H9 (cell line): ENCODE measurements at regions not wholly inside any gene's neighbourhood (a gene's known extent, or its start where the extent isn't known, plus 50 kb on each side); places are given as distances from the start of the nearest gene placed in this dataset.

Experiments used
- DNase-seq: peaks from one replicate; pipeline ENCODE4 v3.0.0-alpha.2; 2017
- H2AFZ ChIP-seq: one replicate; pipeline ENCODE4 v1.6.1; 2013; ENCODE audit warnings: mild to moderate bottlenecking, low read length, control low read depth, moderate library complexity
- H2AK5ac ChIP-seq: 2 replicates; pipeline ENCODE4 v1.6.1; 2013; ENCODE audit warnings: low read length, control low read depth, mixed read lengths; ENCODE audit not compliant: insufficient read length
- H2BK120ac ChIP-seq: one replicate; pipeline ENCODE4 v1.6.1; 2013; ENCODE audit warnings: low read depth, mild to moderate bottlenecking, low read length, control low read depth, inconsistent platforms; ENCODE audit not compliant: poor library complexity, severe bottlenecking
- H2BK12ac ChIP-seq: 2 replicates; pipeline ENCODE4 v1.6.1; 2013; ENCODE audit warnings: low read length, control low read depth, mixed read lengths, low read depth; ENCODE audit not compliant: insufficient read length
- H2BK15ac ChIP-seq: 2 replicates; pipeline ENCODE4 v1.6.1; 2013; ENCODE audit warnings: low read depth, low read length, control low read depth
- H2BK20ac ChIP-seq: one replicate; pipeline ENCODE4 v1.6.1; 2013; ENCODE audit warnings: low read depth, mild to moderate bottlenecking, low read length, control low read depth, inconsistent platforms; ENCODE audit not compliant: poor library complexity, severe bottlenecking
- H2BK5ac ChIP-seq: 2 replicates; pipeline ENCODE4 v1.6.1; 2013; ENCODE audit warnings: low read length, control low read depth, mixed read lengths; ENCODE audit not compliant: insufficient read length
- H3K14ac ChIP-seq: 2 replicates; pipeline ENCODE4 v1.6.1; 2013; ENCODE audit warnings: low read length, control low read depth; ENCODE audit not compliant: insufficient read depth
- H3K18ac ChIP-seq: 2 replicates; pipeline ENCODE4 v1.6.1; 2013; ENCODE audit warnings: low read depth, mild to moderate bottlenecking, mixed read lengths, low read length, control low read depth; ENCODE audit not compliant: insufficient read length
- H3K23ac ChIP-seq: 2 replicates; pipeline ENCODE4 v1.6.1; 2013; ENCODE audit warnings: low read length, control low read depth, mixed read lengths, low read depth; ENCODE audit not compliant: insufficient read length
- H3K23me2 ChIP-seq: 2 replicates; pipeline ENCODE4 v1.6.1; 2013; ENCODE audit warnings: low read depth, mild to moderate bottlenecking, mixed read lengths, low read length, control low read depth; ENCODE audit not compliant: insufficient read length, poor library complexity, severe bottlenecking
- H3K27ac ChIP-seq: 2 replicates; pipeline ENCODE4 v1.5.1; 2013; ENCODE audit warnings: low read length, control low read depth, mixed read lengths, low read depth; ENCODE audit not compliant: insufficient read length
- H3K27me3 ChIP-seq: 2 replicates; pipeline ENCODE4 v1.6.1; 2013; ENCODE audit warnings: low read length, control low read depth, inconsistent platforms; ENCODE audit not compliant: insufficient read depth
- H3K4ac ChIP-seq: 2 replicates; pipeline ENCODE4 v1.6.1; 2013; ENCODE audit warnings: low read depth, mild to moderate bottlenecking, control low read depth, inconsistent platforms, low read length, moderate library complexity
- H3K4me1 ChIP-seq: 2 replicates; pipeline ENCODE4 v1.6.1; 2013; ENCODE audit warnings: low read length, control low read depth, inconsistent platforms; ENCODE audit not compliant: insufficient read depth
- H3K4me2 ChIP-seq: 2 replicates; pipeline ENCODE4 v1.6.1; 2013; ENCODE audit warnings: low read length, control low read depth, mixed read lengths; ENCODE audit not compliant: insufficient read length, insufficient read depth
- H3K56ac ChIP-seq: 2 replicates; pipeline ENCODE4 v1.6.1; 2013; ENCODE audit warnings: low read depth, mild to moderate bottlenecking, mixed read lengths, low read length, control low read depth; ENCODE audit not compliant: insufficient read length
- H3K79me1 ChIP-seq: 2 replicates; pipeline ENCODE4 v1.6.1; 2013; ENCODE audit warnings: low read depth, mild to moderate bottlenecking, moderate library complexity, low read length, control low read depth, inconsistent platforms; ENCODE audit not compliant: insufficient read depth, poor library complexity, severe bottlenecking
- H3K79me2 ChIP-seq: 2 replicates; pipeline ENCODE4 v1.6.1; 2013; ENCODE audit warnings: low read length, control low read depth, inconsistent platforms; ENCODE audit not compliant: insufficient read depth
- H3K9ac ChIP-seq: 2 replicates; pipeline ENCODE4 v1.6.1; 2013; ENCODE audit warnings: low read length, control low read depth, mixed read lengths; ENCODE audit not compliant: insufficient read length; ENCODE audit errors: extremely low read depth
- H3K9me3 ChIP-seq: one replicate; pipeline ENCODE4 v1.6.1; 2013; ENCODE audit warnings: low read depth, low read length, inconsistent platforms; ENCODE audit not compliant: control insufficient read depth
- H3T11ph ChIP-seq: one replicate; pipeline ENCODE4 v1.6.1; 2013; ENCODE audit warnings: mild to moderate bottlenecking, low read length, control low read depth, inconsistent platforms
- H4K20me1 ChIP-seq: one replicate; pipeline ENCODE4 v1.6.1; 2013; ENCODE audit not compliant: control insufficient read depth, insufficient read length, insufficient read depth
- H4K5ac ChIP-seq: 2 replicates; pipeline ENCODE4 v1.6.1; 2013; ENCODE audit warnings: low read depth, mild to moderate bottlenecking, mixed read lengths, low read length, control low read depth; ENCODE audit not compliant: insufficient read length
- H4K8ac ChIP-seq: replicated peaks from 2 replicates; pipeline ENCODE4 v1.6.1; 2013; ENCODE audit warnings: low read length, control low read depth, mixed read lengths, low read depth; ENCODE audit not compliant: insufficient read length
- H4K91ac ChIP-seq: 2 replicates; pipeline ENCODE4 v1.6.1; 2013; ENCODE audit warnings: low read depth, mild to moderate bottlenecking, moderate library complexity, mixed read lengths, low read length, control low read depth; ENCODE audit not compliant: insufficient read length
- H3K27ac Mint-ChIP-seq, 3 experiments: 2 replicates in 2 of 3; 3 replicates in 1 of 3; pipeline ENCODE4 v1.8.0; 2020 to 2021; ENCODE audit warnings: mixed read lengths in 3 of 3, mild to moderate bottlenecking in 1 of 3, moderate library complexity in 1 of 3
- H3K27me3 Mint-ChIP-seq: 2 replicates; pipeline ENCODE4 v1.8.0; 2021; ENCODE audit warnings: low read depth, mild to moderate bottlenecking, moderate library complexity, mixed read lengths
- H3K36me3 Mint-ChIP-seq, 3 experiments: 2 replicates in 2 of 3; 3 replicates in 1 of 3; pipeline ENCODE4 v1.8.0; 2020 to 2021; ENCODE audit warnings: low read depth in 3 of 3, mixed read lengths in 3 of 3; ENCODE audit not compliant: insufficient read depth in 1 of 3
- H3K4me1 Mint-ChIP-seq, 2 experiments: 2 replicates each; pipeline ENCODE4 v1.8.0; 2020; ENCODE audit warnings: mixed read lengths in 2 of 2
- H3K4me3 Mint-ChIP-seq, 2 experiments: 2 replicates in 1 of 2; 3 replicates in 1 of 2; pipeline ENCODE4 v1.8.0; 2020 to 2021; ENCODE audit warnings: mild to moderate bottlenecking in 2 of 2, mixed read lengths in 2 of 2, moderate library complexity in 1 of 2
- H3K9me3 Mint-ChIP-seq, 2 experiments: 2 replicates in 1 of 2; 3 replicates in 1 of 2; pipeline ENCODE4 v1.8.0; 2020; ENCODE audit warnings: mild to moderate bottlenecking in 2 of 2, mixed read lengths in 2 of 2, moderate library complexity in 1 of 2
- CTCF ChIP-seq: fragments of 200-600 bp; sonication (generic); conservative IDR thresholded peaks from 3 replicates; pipeline ENCODE4 v1.8.0; 2021; ENCODE audit warnings: antibody characterized with exemption, mild to moderate bottlenecking
- WGBS: extraction: QIAGEN DNeasy Blood & Tissue Kit; methylation state at CpG from one replicate; pipeline ENCODE4 v1.1.7; 2013; ENCODE audit warnings: missing lambda C conversion rate, low lambda C conversion rate, mixed read lengths; ENCODE audit not compliant: insufficient read length; ENCODE audit errors: extremely low coverage; 5-methylcytosine and 5-hydroxymethylcytosine counted together

GRCh38 chr4:66130042-66130441 lies 459.8 kb upstream of the EPHA5 start:
- H3K79me1 ChIP-seq = no peaks in the 10 kb centered on the region
- Mint-ChIP-seq H3K27me3 (no peaks in the 10 kb centered on the region), H3K4me3 (no peak overlapping the region), H3K4me1 (no peaks in the 10 kb centered on the region), H3K9me3 (no peaks in the 10 kb centered on the region), H3K36me3 (no peaks in the 10 kb centered on the region), H3K27ac (no peak overlapping the region)
- H2BK20ac ChIP-seq = no peak overlapping the region
- no peak overlapping the region for H3T11ph ChIP-seq
- no peak overlapping the region for H4K5ac ChIP-seq
- no peak overlapping the region for H3K9ac ChIP-seq
- H3K27me3 ChIP-seq = no peaks in the 10 kb centered on the region
- no peaks in the 10 kb centered on the region for H3K23me2 ChIP-seq
- no peak overlapping the region for H3K4ac ChIP-seq
- no peaks in the 10 kb centered on the region for H4K20me1 ChIP-seq
- H2AFZ ChIP-seq = no peak overlapping the region
- WGBS = no CpG with 5 or more reads among the region's 6 CpGs
- H3K14ac ChIP-seq = no peak overlapping the region
- no peak overlapping the region for H2AK5ac ChIP-seq
- DNase-seq = no peak
- H2BK120ac ChIP-seq = no peak overlapping the region
- H4K91ac ChIP-seq = no peak overlapping the region
- no peak overlapping the region for H3K56ac ChIP-seq
- H3K4me1 ChIP-seq = no peaks in the 10 kb centered on the region
- H3K23ac ChIP-seq = no peak overlapping the region
- H4K8ac ChIP-seq = no peak overlapping the region
- no peak for TF ChIP-seq CTCF
- no peak overlapping the region for H2BK15ac ChIP-seq
- no peak overlapping the region for H3K18ac ChIP-seq
- H3K4me2 ChIP-seq = no peak overlapping the region
- no peak overlapping the region for H3K27ac ChIP-seq
- no peaks in the 10 kb centered on the region for H3K79me2 ChIP-seq
- H2BK12ac ChIP-seq = no peak overlapping the region
- H3K9me3 ChIP-seq = no peaks in the 10 kb centered on the region
- no peak overlapping the region for H2BK5ac ChIP-seq
